Peyer's patch (tissue), 4 donors: ENCODE measurements at regions not wholly inside any gene's neighbourhood (a gene's known extent, or its start where the extent isn't known, plus 50 kb on each side); places are given as distances from the start of the nearest gene placed in this dataset.

ENCODE experiments used
- CTCF ChIP-seq, 6 experiments: fragments of 450-650 bp in 4 of 6; fragments of 200-600 bp in 2 of 6; sonication (generic) in 1 of 6; IDR thresholded peaks; one replicate each; pipeline ENCODE4 v1.5.1; 2017 to 2019; ENCODE audit warnings: antibody characterized with exemption in 6 of 6, mild to moderate bottlenecking in 3 of 6, moderate library complexity in 1 of 6
- POLR2A ChIP-seq, 2 donors: fragments of 450-650 bp; IDR thresholded peaks; one replicate each; pipeline ENCODE4 v1.5.1; 2017; ENCODE audit warnings: antibody characterized with exemption in 2 of 2, mild to moderate bottlenecking in 2 of 2, moderate library complexity in 2 of 2

- no peak for TF ChIP-seq CTCF (IDR thresholded peaks at IDR 0.05)
- TF ChIP-seq POLR2A (IDR thresholded peaks at IDR 0.05) = no peak
These were observed 531.7 kb upstream of the TOM1L1 start for GRCh38 chr17:54368906-54369305.
